T-cell (primary cell): ENCODE measurements at regions not wholly inside any gene's neighbourhood (a gene's known extent, or its start where the extent isn't known, plus 50 kb on each side); places are given as distances from the start of the nearest gene placed in this dataset.

Experiments
- ATAC-seq, 4 experiments: fragments of 200-7000 bp in 3 of 4; fragments of 150-1000 bp in 1 of 4; cut with Tn5 transposase; replicated peaks in 1 of 4; 1 replicate in 3 of 4; 2 replicates in 1 of 4; pipeline ENCODE4 v1.10.0; 2021; ENCODE audit warnings: moderate library complexity in 3 of 4, mild to moderate bottlenecking in 2 of 4, moderate number of reproducible peaks in 1 of 4
- CTCF ChIA-PET, 2 donors: fragments of 300-600 bp; sonication (Branson Sonifier 250); formaldehyde crosslinking; loops; one replicate each; lab custom pipeline; 2022; ENCODE audit warnings: antibody characterized with exemption in 2 of 2; lab: Charles Lee
- POLR2A ChIA-PET, 2 donors: fragments of 300-600 bp; sonication (Branson Sonifier 250); formaldehyde crosslinking; loops; one replicate each; lab custom pipeline; 2022; ENCODE audit warnings: antibody characterized with exemption in 2 of 2; lab: Charles Lee
- DNase-seq, 35 experiments: peaks; one replicate each; pipeline versions ENCODE4 v3.0.0 to v3.0.0-alpha.2; 2013 to 2023
- H3K27ac ChIP-seq: one replicate; pipeline ENCODE4 v1.5.1; 2013; ENCODE audit warnings: low read length
- H3K27me3 ChIP-seq, 2 experiments: replicated peaks in 1 of 2; 1 replicate in 1 of 2; 2 replicates in 1 of 2; pipeline versions ENCODE4 v1.6.1 to v1.7.0; 2013; ENCODE audit warnings: low read length in 1 of 2, mixed read lengths in 1 of 2; ENCODE audit not compliant: control insufficient read depth in 2 of 2, insufficient read depth in 2 of 2; ENCODE audit errors: extremely low read depth in 1 of 2
- H3K36me3 ChIP-seq, 2 donors: 1 replicate in 1 of 2; 2 replicates in 1 of 2; pipeline versions ENCODE4 v1.6.1 to v1.7.0; 2013; ENCODE audit warnings: low read length in 1 of 2; ENCODE audit not compliant: control insufficient read depth in 2 of 2, insufficient read depth in 1 of 2; ENCODE audit errors: extremely low read depth in 1 of 2
- H3K4me1 ChIP-seq, 2 experiments: 1 replicate in 1 of 2; 2 replicates in 1 of 2; pipeline versions ENCODE4 v1.6.1 to v1.7.0; 2013; ENCODE audit warnings: low read length in 2 of 2, mixed read lengths in 1 of 2; ENCODE audit not compliant: insufficient read depth in 2 of 2, control insufficient read depth in 1 of 2; ENCODE audit errors: extremely low read depth in 1 of 2
- H3K4me3 ChIP-seq, 2 donors: 1 replicate in 1 of 2; 2 replicates in 1 of 2; pipeline versions ENCODE4 v1.5.1 to v1.7.0; 2013; ENCODE audit warnings: mild to moderate bottlenecking in 2 of 2, low read length in 1 of 2, moderate library complexity in 1 of 2; ENCODE audit not compliant: control insufficient read depth in 1 of 2; ENCODE audit errors: extremely low read depth in 1 of 2
- H3K9me3 ChIP-seq: 2 replicates; pipeline ENCODE4 v1.7.0; 2013
- H3K27ac Mint-ChIP-seq, 2 donors: one replicate each; pipeline ENCODE4 v1.8.0; 2020 to 2021; ENCODE audit warnings: mild to moderate bottlenecking in 2 of 2, mixed read lengths in 2 of 2
- H3K27me3 Mint-ChIP-seq, 2 donors: one replicate each; pipeline ENCODE4 v1.8.0; 2021 to 2022; ENCODE audit warnings: mixed read lengths in 2 of 2
- H3K36me3 Mint-ChIP-seq: one replicate; pipeline ENCODE4 v1.8.0; 2021; ENCODE audit warnings: mixed read lengths
- H3K4me1 Mint-ChIP-seq, 3 donors: one replicate each; pipeline ENCODE4 v1.8.0; 2020 to 2022; ENCODE audit warnings: mixed read lengths in 3 of 3, mild to moderate bottlenecking in 1 of 3
- H3K4me3 Mint-ChIP-seq, 3 donors: one replicate each; pipeline ENCODE4 v1.8.0; 2020 to 2022; ENCODE audit warnings: mild to moderate bottlenecking in 3 of 3, mixed read lengths in 3 of 3, moderate library complexity in 3 of 3
- H3K9me3 Mint-ChIP-seq, 3 donors: one replicate each; pipeline ENCODE4 v1.8.0; 2020 to 2022; ENCODE audit warnings: mixed read lengths in 3 of 3
- WGBS: methylation state at CpG from one replicate; pipeline ENCODE4 v1.1.5; 2013; ENCODE audit warnings: missing lambda C conversion rate; ENCODE audit not compliant: insufficient coverage; 5-methylcytosine and 5-hydroxymethylcytosine counted together

DNA sequence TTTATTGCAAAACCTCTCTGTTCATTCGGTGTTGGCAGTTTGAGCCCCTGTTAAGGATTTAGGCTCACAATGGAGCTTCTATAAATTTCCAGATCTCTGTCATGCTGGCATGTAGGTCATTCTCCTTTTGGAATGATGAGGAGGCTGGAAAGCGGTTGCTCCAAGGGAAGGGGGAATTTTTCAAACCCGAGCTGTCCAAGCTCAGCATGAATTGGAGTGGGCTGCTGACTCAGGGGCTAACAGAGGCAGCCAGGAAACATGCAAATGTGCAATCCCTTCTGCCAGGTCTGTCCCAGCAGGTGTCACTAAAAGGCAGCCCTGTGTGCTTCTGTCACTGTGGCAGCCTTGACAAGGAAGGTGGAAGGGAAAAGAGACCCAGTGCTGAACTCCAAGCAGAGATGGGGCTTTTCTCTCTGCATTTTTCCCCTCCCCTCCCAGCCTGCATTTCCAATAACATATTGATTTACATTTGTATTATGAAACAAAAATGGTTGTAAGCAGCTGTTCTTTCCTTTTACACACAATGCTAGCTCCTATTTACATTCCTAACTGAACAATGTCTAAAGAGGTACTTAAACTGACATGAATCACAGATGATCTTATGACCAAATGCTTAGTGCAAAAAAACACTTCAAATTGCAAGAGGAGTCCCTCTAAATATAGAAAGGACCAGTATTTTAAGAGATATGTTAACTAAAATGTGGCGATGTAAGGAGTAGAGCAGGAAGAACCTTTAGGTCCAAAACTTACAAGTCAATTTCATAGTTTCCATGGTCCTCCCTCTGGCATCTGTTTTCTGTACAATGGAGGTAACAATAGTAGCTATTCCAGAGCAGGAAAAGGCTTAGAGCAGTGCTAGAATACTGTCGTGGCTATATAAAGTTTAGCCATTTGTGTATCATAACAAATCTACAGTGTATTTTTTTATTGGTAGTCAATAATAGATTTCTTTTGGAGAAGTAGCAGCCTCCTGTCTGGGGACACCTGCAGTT lies 84.5 kb upstream of the ATP10A start:
- WGBS, result 62% methylated on average over 3 of the region's 5 CpGs
- Mint-ChIP-seq H3K4me1 (peaks cover 0 to 2% (median 0%) of the 10 kb centered on the region in 3 donors), H3K27me3 (no peaks in the 10 kb centered on the region), H3K36me3 (no peaks in the 10 kb centered on the region), H3K9me3 (peaks cover 0 to 9% (median 0%) of the 10 kb centered on the region in 3 donors), H3K4me3 (no peak overlapping the region), H3K27ac (no peak overlapping the region)
- no peaks in the 10 kb centered on the region for H3K36me3 ChIP-seq
- H3K27me3 ChIP-seq, result peaks cover 0 to 9% of the 10 kb centered on the region in 2 experiments
- DNase-seq, result no peak
- ChIA-PET CTCF (interaction anchor here in 1 of 2 donors (0.7 to 0.8 kb wide), 2 partner anchors 11 to 243 kb away, joined by 3 read pairs; no protein-coding TSS in a partner anchor), POLR2A (no interaction called here)
- no peak for ATAC-seq
- H3K4me1 ChIP-seq, result no peaks in the 10 kb centered on the region
- H3K4me3 ChIP-seq, result no peak overlapping the region
- H3K9me3 ChIP-seq, result no peaks in the 10 kb centered on the region
- H3K27ac ChIP-seq, result no peak overlapping the region

DNA sequence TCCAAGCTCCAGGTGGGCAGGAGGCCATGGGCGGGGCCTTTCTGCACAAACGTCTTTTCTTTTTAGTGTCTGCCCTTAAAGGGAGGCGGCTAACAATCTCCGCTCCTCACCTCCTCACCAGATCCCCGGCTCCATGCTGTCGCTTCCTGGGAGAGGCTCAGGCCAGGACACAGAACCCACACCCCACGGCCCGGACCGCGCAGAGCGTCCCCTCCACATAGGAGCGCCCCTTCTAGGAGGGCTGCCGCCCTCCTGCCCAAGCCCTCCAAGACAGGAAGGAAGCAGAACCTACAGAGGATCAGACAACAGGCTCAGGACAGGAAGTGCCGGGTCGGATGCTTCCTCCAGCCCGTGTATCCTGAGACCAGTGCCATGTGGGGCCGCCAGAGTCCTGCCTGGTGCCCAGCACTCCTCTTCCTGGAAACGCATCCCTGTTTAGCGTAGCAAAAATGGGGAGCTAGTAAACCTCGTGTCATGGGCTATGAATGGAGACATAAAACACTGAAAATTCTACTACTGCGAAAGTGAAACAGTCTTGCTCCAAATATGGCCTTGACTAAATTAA lies 83.2 kb upstream of the ATP10A start:
- ATAC-seq, result no peak
- Mint-ChIP-seq H3K4me1 (peaks cover 0 to 2% (median 0%) of the 10 kb centered on the region in 3 donors), H3K27me3 (no peaks in the 10 kb centered on the region), H3K27ac (no peak overlapping the region), H3K4me3 (no peak overlapping the region), H3K36me3 (no peaks in the 10 kb centered on the region), H3K9me3 (peaks cover 0 to 4% (median 0%) of the 10 kb centered on the region in 3 donors)
- H3K9me3 ChIP-seq, result no peaks in the 10 kb centered on the region
- H3K27ac ChIP-seq, result no peak overlapping the region
- no peaks in the 10 kb centered on the region for H3K4me1 ChIP-seq
- H3K4me3 ChIP-seq, result no peak overlapping the region
- ChIA-PET POLR2A (no interaction called here), CTCF (no interaction called here)
- peaks cover 0 to 9% of the 10 kb centered on the region in 2 experiments for H3K27me3 ChIP-seq
- WGBS, result 79% methylated on average over 17 of the region's 21 CpGs
- H3K36me3 ChIP-seq, result no peaks in the 10 kb centered on the region
- no peak for DNase-seq

DNA sequence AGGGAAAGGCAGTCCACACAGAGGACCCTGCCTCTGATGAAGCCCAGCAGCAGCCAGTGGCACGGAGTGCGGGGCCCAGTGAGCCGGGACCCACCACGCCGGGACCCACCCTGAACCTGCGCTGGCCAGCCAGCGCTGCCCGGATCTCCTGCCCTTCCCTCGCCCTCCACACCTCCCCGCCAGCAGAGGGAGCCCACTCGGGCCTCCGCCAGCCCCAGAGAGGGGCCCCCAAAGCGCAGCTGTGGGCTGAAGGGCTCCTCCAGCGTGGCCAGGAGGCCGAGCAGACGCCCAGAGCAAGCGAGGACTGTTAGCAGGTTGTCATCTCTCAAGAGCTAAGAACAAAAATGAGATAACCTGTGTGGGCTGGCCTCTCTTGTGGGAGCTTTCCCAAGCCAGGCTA lies 81.3 kb upstream of the ATP10A start:
- ATAC-seq (no peak), DNase-seq (no peak)
- peaks cover 0 to 3% (median 0%) of the 10 kb centered on the region in 3 donors for H3K9me3 Mint-ChIP-seq
- H3K4me1 Mint-ChIP-seq, result peaks cover 0 to 2% (median 0%) of the 10 kb centered on the region in 3 donors
- Histone ChIP-seq H3K36me3 (no peaks in the 10 kb centered on the region), H3K27ac (no peak overlapping the region), H3K4me1 (no peaks in the 10 kb centered on the region), H3K27me3 (peaks cover 0 to 9% of the 10 kb centered on the region in 2 experiments), H3K9me3 (no peaks in the 10 kb centered on the region), H3K4me3 (no peak overlapping the region)
- ChIA-PET CTCF (no interaction called here), POLR2A (no interaction called here)
- no peak overlapping the region for H3K4me3 Mint-ChIP-seq
- whole genome bisulfite sequencing, result 80% methylated on average over 16 of the region's 17 CpGs
- H3K36me3 Mint-ChIP-seq, result no peaks in the 10 kb centered on the region
- H3K27ac Mint-ChIP-seq, result no peak overlapping the region
- no peaks in the 10 kb centered on the region for H3K27me3 Mint-ChIP-seq

DNA sequence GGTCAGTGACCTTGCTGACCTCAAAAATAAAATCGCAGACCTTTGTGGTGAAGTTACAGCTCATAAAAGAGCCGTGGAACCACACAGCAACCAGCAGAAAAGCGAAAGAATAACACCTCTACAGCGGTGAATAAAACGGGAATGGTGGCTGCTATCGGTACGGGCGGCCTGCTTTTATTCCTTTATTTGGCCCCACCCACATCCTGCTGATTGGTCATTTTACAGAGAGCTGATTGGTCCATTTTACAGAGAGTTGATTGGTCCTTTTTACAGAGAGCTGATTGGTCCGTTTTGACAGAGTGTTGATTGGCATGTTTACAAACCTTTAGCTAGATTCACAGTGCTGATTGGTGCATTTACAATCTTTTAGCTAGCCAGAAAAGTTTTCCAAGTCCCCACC lies 80.7 kb upstream of the ATP10A start:
- no peaks in the 10 kb centered on the region for H3K9me3 ChIP-seq
- H3K36me3 ChIP-seq, result no peaks in the 10 kb centered on the region
- ChIA-PET CTCF (no interaction called here), POLR2A (no interaction called here)
- no peak for ATAC-seq
- no peak overlapping the region for H3K4me3 ChIP-seq
- no peaks in the 10 kb centered on the region for H3K36me3 Mint-ChIP-seq
- no peak overlapping the region for H3K27ac Mint-ChIP-seq
- H3K27me3 Mint-ChIP-seq, result no peaks in the 10 kb centered on the region
- DNase-seq, result no peak
- no peak overlapping the region for H3K27ac ChIP-seq
- H3K4me3 Mint-ChIP-seq, result no peak overlapping the region
- peaks cover 0 to 9% of the 10 kb centered on the region in 2 experiments for H3K27me3 ChIP-seq
- no peaks in the 10 kb centered on the region for H3K9me3 Mint-ChIP-seq
- 83% methylated on average over 5 of the region's 9 CpGs for WGBS
- peaks cover 0 to 2% (median 0%) of the 10 kb centered on the region in 3 donors for H3K4me1 Mint-ChIP-seq
- H3K4me1 ChIP-seq, result no peaks in the 10 kb centered on the region

DNA sequence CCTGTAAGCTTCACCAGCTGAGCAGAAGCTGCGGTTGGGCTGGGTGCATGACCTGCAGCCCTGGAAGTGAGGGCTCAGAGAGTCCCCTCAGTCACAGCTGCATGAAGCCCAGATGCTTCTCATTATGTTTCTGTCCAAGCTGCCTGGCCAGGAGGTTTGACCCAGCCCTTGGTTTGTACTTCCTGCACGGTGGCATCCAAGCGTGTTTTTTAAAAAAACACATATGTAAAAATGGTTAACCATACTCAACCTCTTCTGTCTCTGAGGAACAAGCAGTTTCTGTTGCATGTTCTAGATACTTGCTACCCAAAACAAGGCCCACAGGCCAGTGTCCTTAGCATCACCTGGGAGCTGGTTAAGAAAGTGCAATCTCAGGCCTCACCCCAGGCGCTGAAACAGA lies 76.0 kb upstream of the ATP10A start:
- H3K9me3 ChIP-seq, result no peaks in the 10 kb centered on the region
- H3K36me3 Mint-ChIP-seq, result no peaks in the 10 kb centered on the region
- no peak overlapping the region for H3K27ac ChIP-seq
- ChIA-PET POLR2A (no interaction called here), CTCF (interaction anchor here in 1 of 2 donors (0.7 kb wide), 1 partner anchor 18 kb away, joined by 4 read pairs; no protein-coding TSS in a partner anchor)
- no peak overlapping the region for H3K27ac Mint-ChIP-seq
- ATAC-seq, result no peak
- no peaks in the 10 kb centered on the region for H3K9me3 Mint-ChIP-seq
- H3K4me1 Mint-ChIP-seq, result no peaks in the 10 kb centered on the region
- peak in 1 of 35 experiments; percentile 9 for DNase-seq
- peaks cover 0 to under 1% of the 10 kb centered on the region in 2 experiments for H3K4me1 ChIP-seq
- no peak overlapping the region for H3K4me3 ChIP-seq
- H3K4me3 Mint-ChIP-seq, result no peak overlapping the region
- H3K27me3 Mint-ChIP-seq, result no peaks in the 10 kb centered on the region
- H3K36me3 ChIP-seq, result no peaks in the 10 kb centered on the region
- WGBS, result 75% methylated on average over 4 of the region's 4 CpGs
- H3K27me3 ChIP-seq, result no peaks in the 10 kb centered on the region

DNA sequence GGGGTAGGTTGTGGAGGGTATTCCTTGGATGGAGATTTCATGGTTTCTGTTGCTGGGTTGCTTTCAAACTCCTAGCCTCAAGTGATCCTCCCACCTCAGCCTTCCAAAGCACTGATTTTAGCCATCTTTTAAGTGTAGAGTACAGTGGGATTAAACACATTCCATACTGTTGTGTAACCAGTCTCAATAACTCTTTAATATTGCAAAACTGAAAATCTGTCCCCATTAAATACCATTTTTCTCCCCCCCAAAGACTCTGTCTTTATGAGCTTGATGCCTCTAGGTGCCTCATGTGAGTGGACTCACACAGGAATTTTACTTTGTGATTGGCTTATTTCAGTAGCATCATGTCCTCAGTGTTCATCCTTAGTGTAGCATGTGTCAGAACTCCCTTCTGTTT lies 74.7 kb upstream of the ATP10A start:
- Histone ChIP-seq H3K27ac (no peak overlapping the region), H3K9me3 (no peaks in the 10 kb centered on the region), H3K4me3 (no peak overlapping the region), H3K36me3 (no peaks in the 10 kb centered on the region), H3K27me3 (peaks cover 0 to 10% of the 10 kb centered on the region in 2 experiments), H3K4me1 (peaks cover 2 to 10% of the 10 kb centered on the region in 2 experiments)
- Mint-ChIP-seq H3K4me3 (no peak overlapping the region), H3K4me1 (peaks cover 8 to 9% (median 8%) of the 10 kb centered on the region in 3 donors), H3K27ac (no peak overlapping the region), H3K27me3 (peaks cover 0 to 2% of the 10 kb centered on the region in 2 donors), H3K36me3 (no peaks in the 10 kb centered on the region), H3K9me3 (no peaks in the 10 kb centered on the region)
- ATAC-seq (no peak), DNase-seq (no peak)
- CTCF ChIA-PET, result interaction anchor here in 1 of 2 donors (0.6 kb wide), 1 partner anchor 91 kb away, joined by 3 read pairs; no protein-coding TSS in a partner anchor
- POLR2A ChIA-PET, result interaction anchor here (0.7 kb wide), 3 partner anchors 120 to 232 kb away, joined by 3 to 8 read pairs (median 3); no protein-coding TSS in a partner anchor
